ENCODE measurements at regions not wholly inside any gene's neighbourhood (a gene's known extent, or its start where the extent isn't known, plus 50 kb on each side); places are given as distances from the start of the nearest gene placed in this dataset.

DNA sequence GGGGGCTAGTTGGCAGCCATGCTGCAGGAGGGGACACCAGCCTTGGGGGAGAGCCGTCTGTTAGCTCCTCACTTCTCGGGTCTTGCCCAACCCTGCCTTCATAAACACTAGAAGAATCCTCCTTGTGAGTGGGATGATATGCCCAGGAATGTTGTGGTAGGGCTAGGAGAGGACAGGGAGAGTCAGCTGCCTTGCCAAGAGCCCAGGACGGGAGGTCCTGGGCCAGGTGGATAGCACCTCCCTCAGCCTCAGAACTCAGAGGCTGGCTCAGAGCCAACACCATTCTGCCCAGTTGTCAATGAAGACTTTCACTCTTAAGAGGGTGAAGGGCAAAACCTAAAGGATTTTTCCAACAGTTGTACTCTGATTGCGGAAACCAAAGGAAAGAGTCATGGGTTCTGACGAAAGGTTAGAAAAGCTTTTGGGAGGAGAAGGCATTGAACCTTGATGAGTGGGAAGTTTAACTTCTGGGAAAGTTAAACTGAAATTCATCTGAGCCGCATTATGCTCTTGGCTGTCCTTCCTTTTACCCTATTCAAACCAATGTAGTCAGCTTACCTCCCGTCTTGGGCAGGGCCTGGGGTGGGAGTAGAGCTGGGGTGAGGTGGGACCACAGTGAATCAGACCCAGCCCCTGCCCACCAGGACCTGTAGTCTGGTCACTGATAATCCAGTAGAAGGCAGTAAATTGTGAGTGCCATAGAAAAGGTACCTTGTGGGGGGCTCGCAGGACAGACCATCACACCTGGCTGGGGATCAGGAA lies 81.9 kb downstream of the FAM43A start:
- TF ChIP-seq POLR2AphosphoS5 (IDR thresholded peaks at IDR 0.05; ENCODE audit: borderline replicate concordance, low read depth, low read length) (no peak), EZH2 (IDR thresholded peaks at IDR 0.05) (no peak), FOXP2 (optimal IDR thresholded peaks at IDR 0.05; ENCODE audit: control extremely low read depth, extremely low read length, insufficient read depth) (no peak)

All from SK-N-MC (cell line).